ENCODE measurements at regions not wholly inside any gene's neighbourhood (a gene's known extent, or its start where the extent isn't known, plus 50 kb on each side); places are given as distances from the start of the nearest gene placed in this dataset.

- no peak for TF ChIP-seq CTCF (tag by site-specific recombination; IDR thresholded peaks at IDR 0.05)
- TF ChIP-seq ZNF660 (tag by site-specific recombination; IDR thresholded peaks at IDR 0.05), result no peak
- no peak for TF ChIP-seq SALL2 (tag by site-specific recombination; IDR thresholded peaks at IDR 0.05; ENCODE audit: borderline replicate concordance)
- TF ChIP-seq ZBTB49 (tag by site-specific recombination; IDR thresholded peaks at IDR 0.05; ENCODE audit: low read depth), result no peak
- TF ChIP-seq BCL11A (tag by site-specific recombination; IDR thresholded peaks at IDR 0.05; ENCODE audit: low read depth), result no peak
- TF ChIP-seq, protein P1, sequence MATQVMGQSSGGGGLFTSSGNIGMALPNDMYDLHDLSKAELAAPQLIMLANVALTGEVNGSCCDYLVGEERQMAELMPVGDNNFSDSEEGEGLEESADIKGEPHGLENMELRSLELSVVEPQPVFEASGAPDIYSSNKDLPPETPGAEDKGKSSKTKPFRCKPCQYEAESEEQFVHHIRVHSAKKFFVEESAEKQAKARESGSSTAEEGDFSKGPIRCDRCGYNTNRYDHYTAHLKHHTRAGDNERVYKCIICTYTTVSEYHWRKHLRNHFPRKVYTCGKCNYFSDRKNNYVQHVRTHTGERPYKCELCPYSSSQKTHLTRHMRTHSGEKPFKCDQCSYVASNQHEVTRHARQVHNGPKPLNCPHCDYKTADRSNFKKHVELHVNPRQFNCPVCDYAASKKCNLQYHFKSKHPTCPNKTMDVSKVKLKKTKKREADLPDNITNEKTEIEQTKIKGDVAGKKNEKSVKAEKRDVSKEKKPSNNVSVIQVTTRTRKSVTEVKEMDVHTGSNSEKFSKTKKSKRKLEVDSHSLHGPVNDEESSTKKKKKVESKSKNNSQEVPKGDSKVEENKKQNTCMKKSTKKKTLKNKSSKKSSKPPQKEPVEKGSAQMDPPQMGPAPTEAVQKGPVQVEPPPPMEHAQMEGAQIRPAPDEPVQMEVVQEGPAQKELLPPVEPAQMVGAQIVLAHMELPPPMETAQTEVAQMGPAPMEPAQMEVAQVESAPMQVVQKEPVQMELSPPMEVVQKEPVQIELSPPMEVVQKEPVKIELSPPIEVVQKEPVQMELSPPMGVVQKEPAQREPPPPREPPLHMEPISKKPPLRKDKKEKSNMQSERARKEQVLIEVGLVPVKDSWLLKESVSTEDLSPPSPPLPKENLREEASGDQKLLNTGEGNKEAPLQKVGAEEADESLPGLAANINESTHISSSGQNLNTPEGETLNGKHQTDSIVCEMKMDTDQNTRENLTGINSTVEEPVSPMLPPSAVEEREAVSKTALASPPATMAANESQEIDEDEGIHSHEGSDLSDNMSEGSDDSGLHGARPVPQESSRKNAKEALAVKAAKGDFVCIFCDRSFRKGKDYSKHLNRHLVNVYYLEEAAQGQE (tag by site-specific recombination; IDR thresholded peaks at IDR 0.05), result no peak
- no peak for TF ChIP-seq GFI1B (tag by site-specific recombination; IDR thresholded peaks at IDR 0.05)
- no peak for TF ChIP-seq ZNF449 (tag by site-specific recombination; IDR thresholded peaks at IDR 0.05)
- no peak for TF ChIP-seq KLF9 (tag by site-specific recombination; IDR thresholded peaks at IDR 0.05; ENCODE audit: low read depth)
- TF ChIP-seq, protein P2, sequence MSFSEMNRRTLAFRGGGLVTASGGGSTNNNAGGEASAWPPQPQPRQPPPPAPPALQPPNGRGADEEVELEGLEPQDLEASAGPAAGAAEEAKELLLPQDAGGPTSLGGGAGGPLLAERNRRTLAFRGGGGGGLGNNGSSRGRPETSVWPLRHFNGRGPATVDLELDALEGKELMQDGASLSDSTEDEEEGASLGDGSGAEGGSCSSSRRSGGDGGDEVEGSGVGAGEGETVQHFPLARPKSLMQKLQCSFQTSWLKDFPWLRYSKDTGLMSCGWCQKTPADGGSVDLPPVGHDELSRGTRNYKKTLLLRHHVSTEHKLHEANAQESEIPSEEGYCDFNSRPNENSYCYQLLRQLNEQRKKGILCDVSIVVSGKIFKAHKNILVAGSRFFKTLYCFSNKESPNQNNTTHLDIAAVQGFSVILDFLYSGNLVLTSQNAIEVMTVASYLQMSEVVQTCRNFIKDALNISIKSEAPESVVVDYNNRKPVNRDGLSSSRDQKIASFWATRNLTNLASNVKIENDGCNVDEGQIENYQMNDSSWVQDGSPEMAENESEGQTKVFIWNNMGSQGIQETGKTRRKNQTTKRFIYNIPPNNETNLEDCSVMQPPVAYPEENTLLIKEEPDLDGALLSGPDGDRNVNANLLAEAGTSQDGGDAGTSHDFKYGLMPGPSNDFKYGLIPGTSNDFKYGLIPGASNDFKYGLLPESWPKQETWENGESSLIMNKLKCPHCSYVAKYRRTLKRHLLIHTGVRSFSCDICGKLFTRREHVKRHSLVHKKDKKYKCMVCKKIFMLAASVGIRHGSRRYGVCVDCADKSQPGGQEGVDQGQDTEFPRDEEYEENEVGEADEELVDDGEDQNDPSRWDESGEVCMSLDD (tag by site-specific recombination; IDR thresholded peaks at IDR 0.05), result no peak
- TF ChIP-seq ZNF138 (tag by site-specific recombination; IDR thresholded peaks at IDR 0.05; ENCODE audit: borderline replicate concordance), result no peak
These were observed 513.8 kb upstream of the AKR1E2 start for GRCh38 chr10:4312051-4312835.
